SKM-1 (cell line): ENCODE measurements at regions not wholly inside any gene's neighbourhood (a gene's known extent, or its start where the extent isn't known, plus 50 kb on each side); places are given as distances from the start of the nearest gene placed in this dataset.

Experiments
- DNase-seq: peaks from one replicate; lab custom pipeline; 2025; ENCODE audit not compliant: unreplicated experiment; lab: John Stamatoyannopoulos, UW

GRCh38 chr14:54342806-54343205 is 54.0 kb upstream of the CDKN3 start:
- DNase-seq: no peak

- DNase-seq: no peak
Observed at GRCh38 chr14:54343272-54344121, 53.3 kb upstream of the CDKN3 start.

- DNase-seq: no peak
Observed at GRCh38 chr14:54344445-54344844, 52.4 kb upstream of the CDKN3 start.

GRCh38 chr14:54346257-54346656 is 50.5 kb upstream of the CDKN3 start:
- no peak for DNase-seq
